ENCODE measurements at regions not wholly inside any gene's neighbourhood (a gene's known extent, or its start where the extent isn't known, plus 50 kb on each side); places are given as distances from the start of the nearest gene placed in this dataset.

GRCh38 chr4:60020389-60020788 is 1179.7 kb upstream of the ADGRL3 start:
- DNase-seq (ENCODE audit: low spot score), result no peak

GRCh38 chr4:60033826-60034225 is 1166.3 kb upstream of the ADGRL3 start:
- DNase-seq (ENCODE audit: low spot score), result no peak

GRCh38 chr4:60034361-60034760 is 1165.8 kb upstream of the ADGRL3 start:
- DNase-seq (ENCODE audit: low spot score), result no peak

GRCh38 chr4:60039908-60040307 is 1160.2 kb upstream of the ADGRL3 start:
- no peak for DNase-seq (ENCODE audit: low spot score)

- DNase-seq (ENCODE audit: low spot score), result no peak
Measured at GRCh38 chr4:60042231-60042652, 1157.9 kb upstream of the ADGRL3 start.

GRCh38 chr4:60042941-60043340 is 1157.2 kb upstream of the ADGRL3 start:
- DNase-seq (ENCODE audit: low spot score), result no peak

GRCh38 chr4:60078984-60079383 is 1121.1 kb upstream of the ADGRL3 start:
- DNase-seq (ENCODE audit: low spot score), result no peak

GRCh38 chr4:60081839-60082238 is 1118.3 kb upstream of the ADGRL3 start:
- DNase-seq (ENCODE audit: low spot score), result no peak

GRCh38 chr4:60088807-60089486 is 1111.2 kb upstream of the ADGRL3 start:
- no peak for DNase-seq (ENCODE audit: low spot score)

GRCh38 chr4:60089546-60090273 is 1110.4 kb upstream of the ADGRL3 start:
- no peak for DNase-seq (ENCODE audit: low spot score)

- DNase-seq (ENCODE audit: low spot score), result no peak
Measured at GRCh38 chr4:60096676-60097075, 1103.5 kb upstream of the ADGRL3 start.

- no peak for DNase-seq (ENCODE audit: low spot score)
Measured at GRCh38 chr4:60116592-60116991, 1083.5 kb upstream of the ADGRL3 start.

GRCh38 chr4:60117726-60118323 is 1082.3 kb upstream of the ADGRL3 start:
- DNase-seq (ENCODE audit: low spot score), result no peak

GRCh38 chr4:60122820-60123219 is 1077.3 kb upstream of the ADGRL3 start:
- no peak for DNase-seq (ENCODE audit: low spot score)

GRCh38 chr4:60128888-60129287 is 1071.2 kb upstream of the ADGRL3 start:
- no peak for DNase-seq (ENCODE audit: low spot score)

- no peak for DNase-seq (ENCODE audit: low spot score)
Measured at GRCh38 chr4:60129740-60130139, 1070.4 kb upstream of the ADGRL3 start.

GRCh38 chr4:60133375-60133774 is 1066.8 kb upstream of the ADGRL3 start:
- no peak for DNase-seq (ENCODE audit: low spot score)

- no peak for DNase-seq (ENCODE audit: low spot score)
Measured at GRCh38 chr4:60134099-60134498, 1066.0 kb upstream of the ADGRL3 start.

- DNase-seq (ENCODE audit: low spot score), result no peak
Measured at GRCh38 chr4:60155088-60155487, 1045.0 kb upstream of the ADGRL3 start.

- no peak for DNase-seq (ENCODE audit: low spot score)
Measured at GRCh38 chr4:60173103-60173502, 1027.0 kb upstream of the ADGRL3 start.

- DNase-seq (ENCODE audit: low spot score), result no peak
Measured at GRCh38 chr4:60173718-60174117, 1026.4 kb upstream of the ADGRL3 start.

- no peak for DNase-seq (ENCODE audit: low spot score)
Measured at GRCh38 chr4:60175241-60175640, 1024.9 kb upstream of the ADGRL3 start.

GRCh38 chr4:60187428-60187827 is 1012.7 kb upstream of the ADGRL3 start:
- no peak for DNase-seq (ENCODE audit: low spot score)

Data from HuH-7.5 (cell line).